Stomach (tissue), 4 donors: ENCODE measurements at regions not wholly inside any gene's neighbourhood (a gene's known extent, or its start where the extent isn't known, plus 50 kb on each side); places are given as distances from the start of the nearest gene placed in this dataset.

ENCODE experiments used
- CTCF ChIP-seq, 7 experiments: fragments of 450-650 bp in 4 of 7; fragments of 200-600 bp in 3 of 7; sonication (generic) in 3 of 7; IDR thresholded peaks; one replicate each; pipeline ENCODE4 v1.5.1; 2016 to 2019; ENCODE audit warnings: antibody characterized with exemption in 7 of 7, control low read depth in 2 of 7, mild to moderate bottlenecking in 1 of 7
- POLR2AphosphoS5 ChIP-seq, 3 donors: sonication (generic); formaldehyde crosslinking; IDR thresholded peaks; one replicate each; pipeline ENCODE4 v1.6.1; 2016; ENCODE audit warnings: antibody characterized with exemption in 3 of 3

GRCh38 chr6:166244353-166245045 lies 63.7 kb downstream of the PRR18 start:
- TF ChIP-seq CTCF (IDR thresholded peaks at IDR 0.05): no peak
- TF ChIP-seq POLR2AphosphoS5 (IDR thresholded peaks at IDR 0.05): no peak
